GM20000 (cell line): ENCODE measurements at regions not wholly inside any gene's neighbourhood (a gene's known extent, or its start where the extent isn't known, plus 50 kb on each side); places are given as distances from the start of the nearest gene placed in this dataset.

Experiments used
- DNase-seq: peaks from one replicate; pipeline ENCODE4 v3.0.0; 2012; ENCODE audit warnings: low spot score
- TF ChIP-seq, protein P1 (sequence below): IDR thresholded peaks from 2 replicates; pipeline ENCODE4 v1.5.1; 2012; ENCODE audit warnings: mild to moderate bottlenecking, control low read depth; ENCODE audit errors: extremely low read depth, missing control alignments

DNA sequence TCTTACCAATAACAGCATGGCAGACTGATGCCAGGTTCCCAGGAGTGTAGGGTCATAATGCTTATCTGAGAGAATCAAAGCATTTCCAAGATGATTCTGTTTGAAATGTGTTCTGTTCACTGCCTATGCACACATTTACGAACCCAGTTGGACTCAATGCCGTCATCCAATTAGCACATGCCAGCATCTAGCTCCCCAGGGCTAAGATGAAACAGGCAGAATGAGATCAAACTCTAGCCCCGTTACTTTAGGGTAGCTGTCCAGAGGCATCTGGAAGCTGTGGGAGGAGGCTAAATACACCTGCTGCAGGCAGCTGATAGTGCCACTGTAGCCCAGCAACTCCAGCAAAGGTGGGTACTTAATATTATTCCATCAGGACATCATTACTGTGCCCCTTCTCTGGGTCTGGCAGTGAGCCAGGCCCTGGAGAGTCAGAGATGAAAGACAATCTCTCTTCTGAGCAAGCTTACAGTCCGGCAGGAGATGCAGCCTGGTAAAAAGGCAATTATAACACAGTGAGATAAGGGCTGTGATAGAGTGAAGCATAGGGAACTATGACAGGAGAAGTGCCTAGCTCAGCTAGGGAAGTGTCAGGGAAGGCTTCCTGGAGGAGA, 156.4 kb upstream of the PPP2R3A start:
- TF ChIP-seq, protein P1, sequence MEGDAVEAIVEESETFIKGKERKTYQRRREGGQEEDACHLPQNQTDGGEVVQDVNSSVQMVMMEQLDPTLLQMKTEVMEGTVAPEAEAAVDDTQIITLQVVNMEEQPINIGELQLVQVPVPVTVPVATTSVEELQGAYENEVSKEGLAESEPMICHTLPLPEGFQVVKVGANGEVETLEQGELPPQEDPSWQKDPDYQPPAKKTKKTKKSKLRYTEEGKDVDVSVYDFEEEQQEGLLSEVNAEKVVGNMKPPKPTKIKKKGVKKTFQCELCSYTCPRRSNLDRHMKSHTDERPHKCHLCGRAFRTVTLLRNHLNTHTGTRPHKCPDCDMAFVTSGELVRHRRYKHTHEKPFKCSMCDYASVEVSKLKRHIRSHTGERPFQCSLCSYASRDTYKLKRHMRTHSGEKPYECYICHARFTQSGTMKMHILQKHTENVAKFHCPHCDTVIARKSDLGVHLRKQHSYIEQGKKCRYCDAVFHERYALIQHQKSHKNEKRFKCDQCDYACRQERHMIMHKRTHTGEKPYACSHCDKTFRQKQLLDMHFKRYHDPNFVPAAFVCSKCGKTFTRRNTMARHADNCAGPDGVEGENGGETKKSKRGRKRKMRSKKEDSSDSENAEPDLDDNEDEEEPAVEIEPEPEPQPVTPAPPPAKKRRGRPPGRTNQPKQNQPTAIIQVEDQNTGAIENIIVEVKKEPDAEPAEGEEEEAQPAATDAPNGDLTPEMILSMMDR: no peak
- no peak for DNase-seq

DNA sequence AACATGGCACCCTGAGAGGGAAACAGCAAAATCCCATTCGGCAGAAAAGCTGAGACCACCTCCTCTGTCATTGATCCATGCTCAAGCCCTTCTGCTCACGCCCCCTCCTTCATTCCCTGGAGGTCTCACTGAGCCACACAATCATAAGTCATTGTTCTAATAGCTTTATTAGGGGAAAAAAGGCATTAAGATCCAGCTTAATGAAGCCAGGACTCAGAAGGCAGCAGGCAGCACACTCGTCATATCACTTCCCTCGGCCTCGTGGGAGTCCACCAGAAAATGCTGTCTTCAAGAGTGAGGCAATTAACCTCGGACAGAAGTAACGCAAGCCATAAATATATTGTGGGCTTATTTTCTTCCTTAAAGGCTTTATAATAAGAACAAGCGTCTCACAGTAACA, 153.9 kb upstream of the PPP2R3A start:
- TF ChIP-seq, protein P1: no peak
- no peak for DNase-seq

DNA sequence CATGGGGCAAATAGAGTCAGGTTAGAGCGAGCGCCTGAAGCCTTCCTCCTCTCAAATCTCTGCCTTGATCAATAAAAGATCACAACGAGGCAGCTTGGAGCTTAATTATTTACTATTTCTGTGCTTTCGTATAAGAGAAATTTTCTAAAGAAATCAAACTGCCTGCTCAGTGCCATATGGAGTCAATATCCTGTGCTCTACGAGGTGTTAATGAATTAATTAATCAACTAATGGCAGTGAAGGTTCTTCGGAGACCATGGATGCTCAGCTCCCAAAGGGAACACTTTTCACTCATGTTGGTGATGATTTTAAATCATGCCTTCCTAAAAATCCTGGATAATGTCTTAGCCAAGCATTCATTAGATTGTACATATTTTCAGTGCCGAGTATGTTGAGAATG, 153.5 kb upstream of the PPP2R3A start:
- TF ChIP-seq, protein P1: no peak
- no peak for DNase-seq

DNA sequence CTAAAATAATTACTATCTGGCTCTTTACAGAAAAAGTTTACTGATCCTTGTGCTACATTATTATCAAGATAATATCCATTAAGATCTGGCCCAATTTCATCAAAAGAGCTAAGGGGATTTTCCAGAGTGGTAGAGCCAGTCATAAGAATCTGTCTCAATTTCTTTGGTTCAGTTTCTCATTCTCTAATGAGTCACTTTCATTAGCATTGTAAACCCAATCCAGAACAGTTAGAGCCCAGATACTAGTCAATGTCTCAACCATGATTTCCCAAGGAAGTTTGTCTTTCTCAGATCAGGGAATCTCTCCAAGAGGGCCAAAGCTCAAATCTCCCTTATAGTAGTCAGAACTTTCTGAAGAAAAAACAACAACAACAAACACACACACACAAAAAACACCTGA, 131.1 kb upstream of the PPP2R3A start:
- no peak for DNase-seq
- TF ChIP-seq, protein P1: no peak

DNA sequence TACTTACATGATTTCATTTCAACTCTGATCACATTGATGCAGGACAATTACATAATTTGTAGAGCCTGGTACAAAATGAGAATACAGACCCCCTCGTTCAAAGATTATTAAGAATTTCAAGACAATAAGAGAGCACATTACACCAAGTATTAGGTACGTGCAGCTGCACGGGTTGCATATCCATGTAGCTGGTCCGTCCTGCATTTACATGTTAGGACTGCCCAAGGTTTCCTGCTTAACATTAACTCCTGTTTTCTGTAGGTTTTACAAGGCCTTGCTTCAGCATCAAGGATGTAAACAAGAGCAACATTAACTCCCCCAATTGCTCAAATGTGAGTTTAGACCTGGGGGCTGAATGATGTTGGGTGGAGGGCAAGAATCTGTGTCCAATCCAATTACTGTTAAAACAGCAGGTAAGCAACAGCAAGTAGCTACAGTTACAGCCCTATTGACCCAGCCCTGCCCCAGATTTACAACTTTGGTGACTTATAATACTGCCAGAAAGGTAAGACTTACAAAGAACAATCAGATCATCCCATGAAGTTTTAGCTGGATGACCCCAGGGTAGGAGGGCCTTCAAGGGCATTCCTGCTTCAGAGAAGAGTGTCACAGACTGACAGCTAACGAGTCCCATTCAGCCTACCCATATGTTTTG, 127.4 kb upstream of the PPP2R3A start:
- DNase-seq: no peak
- TF ChIP-seq, protein P1: no peak

DNA sequence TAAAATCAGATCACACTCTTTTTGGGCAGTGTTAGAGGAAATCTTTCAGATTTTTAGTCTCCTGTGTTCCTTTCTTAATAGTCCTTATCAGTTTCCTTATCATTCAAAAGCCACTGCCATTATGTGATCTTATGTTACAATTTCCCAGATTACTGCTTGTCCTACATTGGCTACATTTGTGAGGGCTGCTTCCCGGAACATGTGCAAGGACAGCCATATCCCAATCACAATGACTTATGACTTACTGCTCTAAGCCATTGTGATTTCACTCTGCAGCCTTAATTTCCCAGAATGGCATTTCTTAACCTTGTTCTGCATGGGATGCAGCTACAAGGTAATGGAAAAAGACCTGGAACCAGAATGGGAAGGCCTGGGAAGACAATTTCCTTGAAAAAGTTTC, 125.1 kb upstream of the PPP2R3A start:
- DNase-seq: no peak
- TF ChIP-seq, protein P1: no peak

DNA sequence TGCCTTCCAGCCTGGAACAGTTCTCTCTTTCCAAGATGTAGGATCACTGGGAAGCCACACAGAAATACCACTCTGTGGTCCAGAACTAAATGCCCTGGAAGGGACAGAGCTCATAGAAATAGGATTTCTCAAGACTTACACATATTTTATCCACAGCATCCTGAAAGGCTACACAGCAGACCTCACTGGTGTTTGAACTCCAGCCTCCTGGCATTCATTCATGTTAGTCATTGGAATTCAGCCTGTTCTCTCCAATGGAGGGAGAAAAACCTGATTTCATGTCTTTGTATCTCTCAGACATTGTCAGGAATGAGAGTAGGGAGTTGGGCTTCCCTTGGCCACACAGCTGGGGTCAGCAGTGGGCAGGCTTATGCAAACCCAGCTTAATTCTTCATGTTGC, 121.1 kb upstream of the PPP2R3A start:
- DNase-seq: no peak
- TF ChIP-seq, protein P1: no peak
